ENCODE measurements at regions not wholly inside any gene's neighbourhood (a gene's known extent, or its start where the extent isn't known, plus 50 kb on each side); places are given as distances from the start of the nearest gene placed in this dataset.

- no peak for DNase-seq (ENCODE audit: low read depth in 1 of 2, low spot score in 2 of 2)
- H3K79me2 ChIP-seq (ENCODE audit: control insufficient read depth in 1 of 2, insufficient read depth in 2 of 2, low read length in 2 of 2), result no peaks in the 10 kb centered on the region
- no peak overlapping the region for H3K14ac ChIP-seq (ENCODE audit: insufficient read length)
- no peaks in the 10 kb centered on the region for H4K20me1 ChIP-seq (replicated peaks in 1 of 2; ENCODE audit: control insufficient read depth in 1 of 2, insufficient read depth in 2 of 2, low read length in 2 of 2)
- peaks cover 22 to 31% of the 10 kb centered on the region in 2 experiments for H3K9me3 ChIP-seq (ENCODE audit: insufficient read depth in 2 of 2, low read depth in 1 of 2, low read length in 1 of 2)
- no peak overlapping the region for H2AFZ ChIP-seq (ENCODE audit: low read length)
- H2AK5ac ChIP-seq (ENCODE audit: low read depth, low read length), result no peak overlapping the region
- no peak overlapping the region for H4K91ac ChIP-seq (replicated peaks; ENCODE audit: insufficient read length, low read length)
- no peak overlapping the region for H2BK12ac ChIP-seq (ENCODE audit: low read depth, low read length)
- no peak overlapping the region for H3K23ac ChIP-seq (ENCODE audit: insufficient read length)
- H2BK15ac ChIP-seq (ENCODE audit: low read length), result no peak overlapping the region
- CTCF ChIA-PET (ENCODE audit: partially characterized antibody), result interaction anchor here (0.8 kb wide), 1 partner anchor 77 kb away, joined by 3 read pairs; no protein-coding TSS in a partner anchor
- 95 to 100% methylated on average over 1 to 4 of the region's 4 CpGs for WGBS, 2 experiments (ENCODE audit: extremely low coverage in 1 of 2, insufficient coverage in 1 of 2, insufficient read length in 1 of 2, insufficient replicate concordance in 2 of 2, low coverage in 1 of 2, low lambda C conversion rate in 2 of 2, missing lambda C conversion rate in 1 of 2)
- H2BK20ac ChIP-seq (ENCODE audit: low read length), result no peak overlapping the region
- no peaks in the 10 kb centered on the region for H3K79me1 ChIP-seq (ENCODE audit: low read depth, low read length)
- H3K4me2 ChIP-seq (ENCODE audit: insufficient read depth in 1 of 2, low read depth in 2 of 2, low read length in 2 of 2), result no peak overlapping the region
- no peak overlapping the region for H3K9ac ChIP-seq (replicated peaks in 1 of 4; ENCODE audit: extremely low read depth in 1 of 4, low read depth in 3 of 4, low read length in 3 of 4)
- no peaks in the 10 kb centered on the region for H3K27me3 ChIP-seq (replicated peaks in 1 of 4; ENCODE audit: control insufficient read depth in 3 of 4, extremely low read depth in 1 of 4, insufficient read depth in 3 of 4, low read length in 3 of 4)
- H4K8ac ChIP-seq (ENCODE audit: extremely low read depth, insufficient read depth, low read length), result no peak overlapping the region
- peak overlapping the region; percentile 32 for H3K56ac ChIP-seq (replicated peaks; ENCODE audit: insufficient read length, low read depth, low read length)
- no peaks in the 10 kb centered on the region; a peak in 1 of 8 replicates for H3K36me3 ChIP-seq (ENCODE audit: control insufficient read depth in 2 of 4, insufficient read depth in 4 of 4, low read length in 3 of 4)
- TF ChIP-seq BRCA1 (IDR thresholded peaks at IDR 0.05; ENCODE audit: low read depth, low read length), result no peak
- TF ChIP-seq KDM5A (IDR thresholded peaks at IDR 0.05; ENCODE audit: low read length), result no peak
- no peak for TF ChIP-seq JUND (IDR thresholded peaks at IDR 0.05; ENCODE audit: low read length)
- no peak overlapping the region for H2BK5ac ChIP-seq (ENCODE audit: low read depth, low read length)
- no peak for FAIRE-seq
- H3K4me1 ChIP-seq (replicated peaks in 1 of 4; ENCODE audit: control insufficient read depth in 3 of 4, insufficient read depth in 4 of 4, low read length in 3 of 4), result peaks cover 0 to 9% (median 1%) of the 10 kb centered on the region in 4 experiments; a peak in 2 of 7 replicates
- H3K27ac ChIP-seq (ENCODE audit: low read depth, low read length), result no peak overlapping the region
- no peak overlapping the region for H2BK120ac ChIP-seq (replicated peaks; ENCODE audit: low read depth, low read length)
- H3K18ac ChIP-seq (ENCODE audit: extremely low read depth, low read length), result no peak overlapping the region
- H4K5ac ChIP-seq (ENCODE audit: insufficient read length, low read depth, low read length), result no peak overlapping the region
- H3K23me2 ChIP-seq (ENCODE audit: low read depth, low read length), result no peaks in the 10 kb centered on the region
- POLR2A ChIA-PET (ENCODE audit: partially characterized antibody), result no interaction called here
- no peak overlapping the region for H3K4me3 ChIP-seq (ENCODE audit: extremely low read depth in 1 of 4, insufficient read depth in 2 of 4, low read depth in 3 of 4, low read length in 4 of 4)
- H3K4ac ChIP-seq (replicated peaks; ENCODE audit: insufficient read length, low read depth, low read length), result no peak overlapping the region
Observed at GRCh38 chr20:4504814-4505213, 181.4 kb upstream of the PRNP start.

Data from H1 (cell line).